ENCODE measurements at regions not wholly inside any gene's neighbourhood (a gene's known extent, or its start where the extent isn't known, plus 50 kb on each side); places are given as distances from the start of the nearest gene placed in this dataset.

DNA sequence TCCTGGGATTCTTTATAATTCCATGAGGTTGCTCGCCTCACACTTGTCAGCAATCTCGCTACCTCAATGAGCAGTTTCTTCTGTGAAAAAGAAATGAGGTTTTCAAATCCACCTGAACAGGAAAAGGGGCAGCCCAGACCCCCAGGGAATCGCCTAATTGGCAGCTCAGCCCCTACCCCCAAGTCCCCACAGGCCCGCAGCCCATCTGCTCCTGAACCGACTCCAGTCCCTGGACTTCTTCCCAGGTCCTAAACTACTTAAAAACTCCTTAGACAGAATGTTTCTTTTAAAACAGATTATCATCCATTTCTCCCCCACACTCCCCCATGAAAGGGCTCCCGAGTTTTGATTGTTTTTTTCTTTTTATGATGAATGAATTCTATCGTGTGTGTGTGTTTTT is 89.8 kb downstream of the PMP22 start:
- TF ChIP-seq POLR2A (IDR thresholded peaks at IDR 0.05; ENCODE audit: control extremely low read depth in 1 of 2, low read depth in 2 of 2, low read length in 2 of 2) (no peak), POU5F1 (IDR thresholded peaks at IDR 0.05; ENCODE audit: low read depth, low read length) (no peak), BRCA1 (IDR thresholded peaks at IDR 0.05; ENCODE audit: low read depth, low read length) (no peak), EGR1 (IDR thresholded peaks at IDR 0.05; ENCODE audit: borderline replicate concordance, low read depth, low read length) (no peak), KDM4A (IDR thresholded peaks at IDR 0.05; ENCODE audit: low read depth, low read length, severe bottlenecking) (no peak), JUND (IDR thresholded peaks at IDR 0.05; ENCODE audit: low read length) (no peak), BACH1 (IDR thresholded peaks at IDR 0.05; ENCODE audit: low read length) (no peak)
- no peaks in the 10 kb centered on the region for H3K23me2 ChIP-seq (ENCODE audit: low read depth, low read length)
- no peaks in the 10 kb centered on the region for H3K36me3 ChIP-seq (ENCODE audit: control insufficient read depth in 2 of 4, insufficient read depth in 4 of 4, low read length in 3 of 4)
- peaks cover 0 to 6% (median under 1%) of the 10 kb centered on the region in 4 experiments; a peak in 4 of 7 replicates for H3K4me1 ChIP-seq (replicated peaks in 1 of 4; ENCODE audit: control insufficient read depth in 3 of 4, insufficient read depth in 4 of 4, low read length in 3 of 4)
- no peak overlapping the region for H2BK5ac ChIP-seq (ENCODE audit: low read depth, low read length)
- H3K9ac ChIP-seq (replicated peaks in 1 of 4; ENCODE audit: extremely low read depth in 1 of 4, low read depth in 3 of 4, low read length in 3 of 4): no peak overlapping the region
- H2BK12ac ChIP-seq (ENCODE audit: low read depth, low read length): no peak overlapping the region
- no peak overlapping the region for H3K56ac ChIP-seq (replicated peaks; ENCODE audit: insufficient read length, low read depth, low read length)
- DNase-seq (ENCODE audit: low read depth in 1 of 2, low spot score in 2 of 2): no peak
- no peak overlapping the region for H3K23ac ChIP-seq (ENCODE audit: insufficient read length)
- H2AK5ac ChIP-seq (ENCODE audit: low read depth, low read length): no peak overlapping the region
- no peaks in the 10 kb centered on the region for H4K20me1 ChIP-seq (replicated peaks in 1 of 2; ENCODE audit: control insufficient read depth in 1 of 2, insufficient read depth in 2 of 2, low read length in 2 of 2)
- no peak overlapping the region for H3K27ac ChIP-seq (ENCODE audit: low read depth, low read length)
- no peak overlapping the region for H3K18ac ChIP-seq (ENCODE audit: extremely low read depth, low read length)
- no peak overlapping the region for H4K5ac ChIP-seq (ENCODE audit: insufficient read length, low read depth, low read length)
- H3K4ac ChIP-seq (replicated peaks; ENCODE audit: insufficient read length, low read depth, low read length): no peak overlapping the region
- no peak overlapping the region for H4K8ac ChIP-seq (ENCODE audit: extremely low read depth, insufficient read depth, low read length)
- 84% methylated on average over 7 of the region's 7 CpGs; no CpG with 5 or more reads in 1 of the 2 experiments for WGBS, 2 experiments (ENCODE audit: extremely low coverage in 1 of 2, insufficient coverage in 1 of 2, insufficient read length in 1 of 2, insufficient replicate concordance in 2 of 2, low coverage in 1 of 2, low lambda C conversion rate in 2 of 2, missing lambda C conversion rate in 1 of 2)
- H3K4me3 ChIP-seq (ENCODE audit: extremely low read depth in 1 of 4, insufficient read depth in 2 of 4, low read depth in 3 of 4, low read length in 4 of 4): no peak overlapping the region
- POLR2A ChIA-PET (ENCODE audit: partially characterized antibody): no interaction called here
- no peak overlapping the region for H2BK120ac ChIP-seq (replicated peaks; ENCODE audit: low read depth, low read length)
- no peak overlapping the region for H2BK15ac ChIP-seq (ENCODE audit: low read length)
- H4K91ac ChIP-seq (replicated peaks; ENCODE audit: insufficient read length, low read length): no peak overlapping the region
- no peaks in the 10 kb centered on the region for H3K27me3 ChIP-seq (replicated peaks in 1 of 4; ENCODE audit: control insufficient read depth in 3 of 4, extremely low read depth in 1 of 4, insufficient read depth in 3 of 4, low read length in 3 of 4)
- H3K14ac ChIP-seq (ENCODE audit: insufficient read length): no peak overlapping the region
- CTCF ChIA-PET (ENCODE audit: partially characterized antibody): no interaction called here
- no peak overlapping the region for H2BK20ac ChIP-seq (ENCODE audit: low read length)
- no peaks in the 10 kb centered on the region for H3K79me1 ChIP-seq (ENCODE audit: low read depth, low read length)
- no peak overlapping the region for H3K4me2 ChIP-seq (ENCODE audit: insufficient read depth in 1 of 2, low read depth in 2 of 2, low read length in 2 of 2)
- H3K79me2 ChIP-seq (ENCODE audit: control insufficient read depth in 1 of 2, insufficient read depth in 2 of 2, low read length in 2 of 2): no peaks in the 10 kb centered on the region
- FAIRE-seq: no peak
- no peaks in the 10 kb centered on the region; a peak in 1 of 4 replicates for H3K9me3 ChIP-seq (ENCODE audit: insufficient read depth in 2 of 2, low read depth in 1 of 2, low read length in 1 of 2)
- H2AFZ ChIP-seq (ENCODE audit: low read length): no peak overlapping the region

All from H1 (cell line).